ENCODE measurements at regions not wholly inside any gene's neighbourhood (a gene's known extent, or its start where the extent isn't known, plus 50 kb on each side); places are given as distances from the start of the nearest gene placed in this dataset.

DNA sequence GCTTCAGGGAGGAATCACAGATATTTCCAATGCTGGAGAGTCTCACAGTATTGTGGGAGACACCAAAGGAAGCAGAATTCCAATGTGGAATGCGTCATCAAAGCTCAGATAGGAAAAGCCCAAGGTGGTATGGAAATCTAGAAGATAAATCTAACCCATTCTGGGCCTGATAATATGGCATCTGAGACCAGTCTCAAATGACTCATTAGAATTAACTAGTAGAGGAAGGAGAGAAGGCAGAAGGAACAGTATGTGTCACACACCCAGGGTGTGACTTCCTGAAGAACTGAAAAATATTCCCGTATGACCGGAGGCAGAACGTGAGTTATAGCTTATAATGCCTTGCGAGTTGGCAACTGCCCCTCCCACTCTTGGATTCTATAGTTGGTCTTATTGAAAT lies 499.2 kb downstream of the PLPP3 start:
- DNase-seq (ENCODE audit: low read depth), result no peak

- DNase-seq (ENCODE audit: low read depth), result no peak
Measured at GRCh38 chr1:56079391-56079790, 500.0 kb downstream of the PLPP3 start.

DNA sequence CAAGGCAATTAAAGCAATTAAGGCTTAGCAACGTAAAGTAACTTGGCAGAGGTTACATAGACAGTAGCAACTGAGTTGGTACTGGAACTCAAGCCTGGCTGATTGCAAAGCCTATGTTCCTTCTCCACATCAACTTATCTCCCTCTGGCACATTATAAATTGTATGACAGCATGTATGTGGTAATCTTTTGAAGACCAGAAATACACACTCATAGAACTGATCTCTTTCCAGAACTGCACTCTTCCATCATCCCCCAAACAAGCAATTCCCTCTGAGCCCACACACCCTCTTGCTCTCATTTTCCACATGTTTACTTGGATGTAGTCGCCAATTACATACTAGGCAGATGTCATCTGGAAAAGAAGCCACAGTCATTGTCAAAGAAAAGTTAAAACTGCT lies 502.2 kb downstream of the PLPP3 start:
- no peak for DNase-seq (ENCODE audit: low read depth)

GRCh38 chr1:56074007-56074651 lies 505.2 kb downstream of the PLPP3 start:
- peak; percentile 91 for DNase-seq (ENCODE audit: low read depth)

DNA sequence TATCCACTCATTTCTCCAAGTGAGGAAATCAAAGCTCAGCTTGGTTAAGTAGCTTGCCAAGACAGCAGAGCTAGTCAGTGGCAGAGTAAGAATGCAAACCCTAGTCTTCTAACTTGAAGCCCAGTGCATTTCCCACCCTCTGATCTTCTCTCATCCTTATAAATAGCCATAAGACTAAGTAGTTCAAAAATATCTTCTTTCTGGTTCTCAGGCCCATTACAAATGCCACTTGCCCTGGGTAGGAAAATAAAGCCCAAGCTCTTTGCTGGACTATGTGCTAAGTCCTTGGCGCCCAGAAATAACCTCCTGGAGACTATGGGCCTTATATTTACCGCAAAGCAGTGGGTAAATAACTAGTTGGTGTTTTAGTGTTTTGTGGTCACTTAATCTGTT lies 505.8 kb downstream of the PLPP3 start:
- peak; percentile 90 for DNase-seq (ENCODE audit: low read depth)

DNA sequence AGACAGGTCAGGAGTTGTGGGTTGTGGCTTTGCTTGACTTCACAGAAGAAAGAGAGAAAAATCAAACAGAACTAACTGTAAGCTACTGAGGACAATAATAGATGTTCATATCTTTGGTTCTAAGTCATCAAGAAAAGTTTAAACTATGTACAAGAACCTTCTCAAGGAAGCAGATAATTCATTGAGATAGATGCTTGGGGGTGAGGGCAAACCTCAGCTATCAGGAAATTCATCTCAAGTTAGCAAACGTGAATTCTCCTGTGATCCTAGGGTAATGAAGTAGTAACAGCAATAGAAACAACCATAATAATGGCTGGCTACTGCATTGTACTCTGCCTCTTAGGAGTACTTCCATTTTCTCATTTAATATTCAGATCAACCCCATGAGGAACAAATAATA lies 506.2 kb downstream of the PLPP3 start:
- no peak for DNase-seq (ENCODE audit: low read depth)

GRCh38 chr1:56072310-56072709 lies 507.1 kb downstream of the PLPP3 start:
- DNase-seq (ENCODE audit: low read depth), result no peak

- no peak for DNase-seq (ENCODE audit: low read depth)
Measured at GRCh38 chr1:56071351-56071750, 508.0 kb downstream of the PLPP3 start.

- DNase-seq (ENCODE audit: low read depth), result peak; percentile 24
Measured at GRCh38 chr1:56070601-56071000, 508.8 kb downstream of the PLPP3 start.

DNA sequence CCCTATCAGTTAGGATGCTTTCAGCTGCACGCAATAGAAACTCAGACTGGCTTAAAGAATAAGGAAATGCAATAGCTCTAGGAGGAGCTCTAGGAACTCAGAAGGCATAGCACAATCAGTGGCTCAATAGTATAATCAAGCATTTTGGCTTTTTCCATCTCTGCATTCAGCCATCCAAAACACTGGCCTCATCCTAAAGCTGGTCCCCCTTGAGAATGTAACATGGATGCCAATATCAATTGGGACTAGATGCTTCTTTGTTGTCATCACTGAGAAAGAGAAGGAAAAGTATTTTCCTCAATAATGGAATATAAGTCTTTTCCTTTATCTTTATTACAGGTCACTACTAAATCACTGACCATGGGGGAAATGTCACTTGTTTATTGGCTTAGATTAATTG lies 509.5 kb downstream of the PLPP3 start:
- DNase-seq (ENCODE audit: low read depth), result no peak

DNA sequence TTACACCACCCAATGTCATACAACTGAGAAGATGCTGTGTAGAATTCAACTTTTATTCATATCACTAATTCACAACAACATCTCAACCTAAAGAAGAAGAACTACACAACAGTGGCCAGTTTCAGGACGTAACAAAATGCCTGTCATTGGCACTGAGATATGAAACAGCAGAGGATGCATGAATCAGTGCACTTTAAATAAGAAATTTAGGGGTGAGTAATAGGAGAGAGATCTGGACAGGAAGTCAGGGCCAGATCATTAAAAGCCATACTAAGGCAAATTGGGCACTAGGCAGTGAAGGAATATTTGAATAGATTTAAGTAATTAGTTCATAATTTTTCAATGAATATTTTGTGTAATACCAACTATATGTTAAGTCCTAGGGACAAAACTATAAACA lies 510.5 kb downstream of the PLPP3 start:
- DNase-seq (ENCODE audit: low read depth), result peak; percentile 24

GRCh38 chr1:56068210-56068609 lies 511.2 kb downstream of the PLPP3 start:
- DNase-seq (ENCODE audit: low read depth), result peak; percentile 37

DNA sequence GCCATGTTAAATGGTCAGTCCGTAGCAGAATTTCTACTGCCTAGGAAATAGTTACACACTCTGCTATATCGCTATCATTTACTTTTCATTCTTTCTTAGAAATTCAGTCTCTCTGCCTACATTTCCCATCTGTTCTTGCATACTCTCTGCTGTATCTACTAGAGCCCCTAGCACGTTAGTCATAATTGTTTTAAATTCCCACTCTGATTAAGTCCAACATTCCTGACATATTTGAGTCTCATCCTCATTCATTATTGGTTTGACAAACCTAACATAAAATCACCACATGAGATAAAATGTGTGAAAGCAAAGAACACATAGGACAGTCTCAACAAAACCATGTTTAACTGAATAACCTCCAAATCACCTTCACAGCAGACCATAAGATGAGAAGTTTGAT lies 513.6 kb downstream of the PLPP3 start:
- DNase-seq (ENCODE audit: low read depth), result peak; percentile 17

- peak; percentile 22 for DNase-seq (ENCODE audit: low read depth)
Measured at GRCh38 chr1:56064705-56065104, 514.7 kb downstream of the PLPP3 start.

GRCh38 chr1:56063461-56063860 lies 515.9 kb downstream of the PLPP3 start:
- no peak for DNase-seq (ENCODE audit: low read depth)

DNA sequence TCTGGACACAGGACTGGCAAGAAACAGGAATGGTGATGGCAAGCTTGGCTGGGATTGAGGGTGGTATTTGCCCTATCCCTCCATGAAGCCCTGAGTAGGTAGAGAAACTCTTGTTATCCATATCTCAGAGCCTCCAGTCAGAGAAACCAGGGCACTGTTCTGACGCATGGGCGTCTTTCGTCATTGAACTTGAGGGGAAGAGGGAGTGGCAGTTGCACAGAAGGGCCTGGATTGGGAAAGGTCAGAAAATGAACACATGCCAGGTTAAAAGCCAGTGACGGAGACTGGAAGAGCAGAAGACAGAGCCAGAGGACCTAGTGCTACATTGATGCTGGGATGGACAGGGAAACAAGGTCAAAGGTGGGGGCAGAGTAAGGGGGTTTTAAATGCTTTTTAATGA lies 516.7 kb downstream of the PLPP3 start:
- no peak for DNase-seq (ENCODE audit: low read depth)

DNA sequence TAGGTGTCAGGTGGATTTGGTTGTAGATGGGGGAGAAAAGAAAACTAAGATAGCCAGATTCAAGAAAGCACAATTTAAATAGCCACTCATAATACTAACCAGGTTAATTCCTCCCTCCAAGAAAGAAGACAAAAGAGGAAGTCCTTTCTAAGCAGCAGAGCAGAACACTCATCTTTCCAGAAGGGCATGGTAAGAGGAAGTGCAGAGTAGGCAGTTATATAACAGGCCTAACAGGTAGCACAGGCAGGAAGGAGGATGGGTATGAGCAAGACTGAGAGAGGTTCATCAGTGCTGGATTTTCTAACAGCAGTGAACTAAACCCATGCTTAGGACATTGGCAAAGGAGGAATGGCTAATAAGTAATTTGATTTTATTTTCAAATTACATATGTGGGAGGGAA lies 517.5 kb downstream of the PLPP3 start:
- DNase-seq (ENCODE audit: low read depth), result no peak

GRCh38 chr1:56060906-56061305 lies 518.5 kb downstream of the PLPP3 start:
- peak; percentile 38 for DNase-seq (ENCODE audit: low read depth)

GRCh38 chr1:56057466-56058405 lies 521.6 kb downstream of the PLPP3 start:
- no peak for DNase-seq (ENCODE audit: low read depth)

GRCh38 chr1:56056438-56057287 lies 522.7 kb downstream of the PLPP3 start:
- peak; percentile 34 for DNase-seq (ENCODE audit: low read depth)

- DNase-seq (ENCODE audit: low read depth), result no peak
Measured at GRCh38 chr1:56054959-56055358, 524.4 kb downstream of the PLPP3 start.

DNA sequence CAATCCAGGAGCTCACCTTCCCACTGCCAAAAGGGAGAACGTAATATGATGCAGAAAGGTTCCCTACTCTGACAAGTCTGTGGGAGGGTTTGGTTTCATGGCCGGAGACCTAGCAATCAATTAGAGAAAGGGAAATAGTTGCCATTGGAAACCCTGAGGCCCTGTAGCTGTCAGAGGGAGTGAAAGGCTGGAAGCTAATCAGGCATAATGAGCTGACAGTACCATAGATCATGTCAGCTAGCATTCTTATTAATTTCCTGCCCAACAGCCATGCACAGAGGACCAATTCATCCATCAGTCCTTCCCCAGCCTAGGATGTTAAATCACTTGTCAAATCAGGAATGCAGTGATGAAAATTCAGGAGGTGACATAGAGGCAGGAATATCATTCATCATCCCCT lies 527.3 kb downstream of the PLPP3 start:
- no peak for DNase-seq (ENCODE audit: low read depth)
